AG04450 (cell line): ENCODE measurements at regions not wholly inside any gene's neighbourhood (a gene's known extent, or its start where the extent isn't known, plus 50 kb on each side); places are given as distances from the start of the nearest gene placed in this dataset.
"Not testable (repeated sequence)": the region's sequence is repeated elsewhere in the genome, so short reads cannot be mapped to it uniquely, and the experiment has no call there.

Experiments
- CTCF ChIA-PET: fragments of 300-600, 350-600 bp; formaldehyde crosslinking; extraction: SDS; loops from one replicate; lab custom pipeline; 2022; ENCODE audit warnings: antibody characterized with exemption, inconsistent platforms; lab: Charles Lee
- POLR2A ChIA-PET: fragments of 350-600 bp; formaldehyde crosslinking; extraction: SDS; loops from one replicate; lab custom pipeline; 2021; ENCODE audit warnings: antibody characterized with exemption, inconsistent platforms; lab: Yijun Ruan, JAX
- DNase-seq: peaks from one replicate; pipeline ENCODE4 v3.0.0-alpha.2; 2011; ENCODE audit warnings: low read depth, low spot score
- H3K27ac ChIP-seq: one replicate; pipeline ENCODE4 v1.5.1; 2012; ENCODE audit warnings: low read depth, low read length, control low read depth
- H3K27me3 ChIP-seq: one replicate; pipeline ENCODE4 v1.6.0; 2012; ENCODE audit warnings: low read length; ENCODE audit not compliant: control insufficient read depth, insufficient read depth
- H3K4me3 ChIP-seq: 2 replicates; pipeline ENCODE4 v1.5.1; 2011; ENCODE audit warnings: mild to moderate bottlenecking, low read depth, low read length, control low read depth
- H3K9me3 ChIP-seq: 2 replicates; pipeline ENCODE4 v1.5.1; 2012; ENCODE audit warnings: low read length; ENCODE audit not compliant: control insufficient read depth, insufficient read depth
- TF ChIP-seq, protein P1 (sequence below): IDR thresholded peaks from 2 replicates; pipeline ENCODE4 v1.5.1; 2011; ENCODE audit warnings: low read depth, low read length, control low read depth, inconsistent platforms

DNA sequence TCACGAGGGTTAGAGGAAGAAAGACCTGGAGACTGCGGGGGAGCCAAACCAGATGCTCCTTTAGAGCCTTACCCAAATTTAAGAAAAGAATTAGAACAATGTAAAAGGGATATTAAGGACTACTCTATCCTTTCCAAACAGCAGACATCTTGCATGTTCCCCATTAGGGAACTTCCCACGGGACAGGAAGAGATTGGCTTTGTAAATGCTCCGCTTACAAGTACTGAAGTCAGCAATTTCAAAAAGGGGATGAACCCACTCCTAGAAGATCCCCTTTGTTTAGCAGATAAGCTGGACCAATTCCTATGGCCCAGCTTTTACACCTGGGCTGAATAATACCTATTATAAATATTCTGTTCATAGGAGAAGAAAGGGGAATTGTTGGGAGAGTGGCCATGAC, 74.2 kb downstream of the APOBEC1 start:
- TF ChIP-seq, protein P1, sequence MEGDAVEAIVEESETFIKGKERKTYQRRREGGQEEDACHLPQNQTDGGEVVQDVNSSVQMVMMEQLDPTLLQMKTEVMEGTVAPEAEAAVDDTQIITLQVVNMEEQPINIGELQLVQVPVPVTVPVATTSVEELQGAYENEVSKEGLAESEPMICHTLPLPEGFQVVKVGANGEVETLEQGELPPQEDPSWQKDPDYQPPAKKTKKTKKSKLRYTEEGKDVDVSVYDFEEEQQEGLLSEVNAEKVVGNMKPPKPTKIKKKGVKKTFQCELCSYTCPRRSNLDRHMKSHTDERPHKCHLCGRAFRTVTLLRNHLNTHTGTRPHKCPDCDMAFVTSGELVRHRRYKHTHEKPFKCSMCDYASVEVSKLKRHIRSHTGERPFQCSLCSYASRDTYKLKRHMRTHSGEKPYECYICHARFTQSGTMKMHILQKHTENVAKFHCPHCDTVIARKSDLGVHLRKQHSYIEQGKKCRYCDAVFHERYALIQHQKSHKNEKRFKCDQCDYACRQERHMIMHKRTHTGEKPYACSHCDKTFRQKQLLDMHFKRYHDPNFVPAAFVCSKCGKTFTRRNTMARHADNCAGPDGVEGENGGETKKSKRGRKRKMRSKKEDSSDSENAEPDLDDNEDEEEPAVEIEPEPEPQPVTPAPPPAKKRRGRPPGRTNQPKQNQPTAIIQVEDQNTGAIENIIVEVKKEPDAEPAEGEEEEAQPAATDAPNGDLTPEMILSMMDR: no peak
- H3K4me3 ChIP-seq: no peak overlapping the region
- ChIA-PET POLR2A (no interaction called here), CTCF (interaction anchor here (1.1 kb wide), 1 partner anchor 398 kb away, joined by 3 read pairs; no protein-coding TSS in a partner anchor)
- no peak for DNase-seq
- H3K27me3 ChIP-seq: no peaks in the 10 kb centered on the region
- H3K9me3 ChIP-seq: no peaks in the 10 kb centered on the region; the same call in 1 of the 2 replicates
- H3K27ac ChIP-seq: no peak overlapping the region

DNA sequence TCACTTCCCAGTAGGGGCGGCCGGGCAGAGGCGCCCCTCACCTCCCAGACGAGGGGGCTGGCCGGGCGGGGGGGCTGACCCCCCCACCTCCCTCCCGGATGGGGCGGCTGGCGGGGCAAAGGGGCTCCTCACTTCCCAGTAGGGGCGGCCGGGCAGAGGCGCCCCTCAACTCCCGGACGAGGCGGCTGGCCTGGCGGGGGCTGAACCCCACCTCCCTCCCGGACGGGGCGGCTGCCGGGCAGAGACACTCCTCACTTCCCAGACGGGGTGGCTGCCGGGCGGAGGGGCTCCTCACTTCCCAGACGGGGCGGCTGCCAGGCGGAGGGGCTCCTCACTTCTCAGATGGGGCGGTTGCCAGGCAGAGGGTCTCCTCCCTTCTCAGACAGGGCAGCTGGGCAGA, 75.6 kb downstream of the APOBEC1 start:
- H3K9me3 ChIP-seq, POLR2A ChIA-PET, CTCF ChIA-PET, H3K27ac ChIP-seq, DNase-seq, H3K27me3 ChIP-seq, H3K4me3 ChIP-seq: not testable (repeated sequence)

DNA sequence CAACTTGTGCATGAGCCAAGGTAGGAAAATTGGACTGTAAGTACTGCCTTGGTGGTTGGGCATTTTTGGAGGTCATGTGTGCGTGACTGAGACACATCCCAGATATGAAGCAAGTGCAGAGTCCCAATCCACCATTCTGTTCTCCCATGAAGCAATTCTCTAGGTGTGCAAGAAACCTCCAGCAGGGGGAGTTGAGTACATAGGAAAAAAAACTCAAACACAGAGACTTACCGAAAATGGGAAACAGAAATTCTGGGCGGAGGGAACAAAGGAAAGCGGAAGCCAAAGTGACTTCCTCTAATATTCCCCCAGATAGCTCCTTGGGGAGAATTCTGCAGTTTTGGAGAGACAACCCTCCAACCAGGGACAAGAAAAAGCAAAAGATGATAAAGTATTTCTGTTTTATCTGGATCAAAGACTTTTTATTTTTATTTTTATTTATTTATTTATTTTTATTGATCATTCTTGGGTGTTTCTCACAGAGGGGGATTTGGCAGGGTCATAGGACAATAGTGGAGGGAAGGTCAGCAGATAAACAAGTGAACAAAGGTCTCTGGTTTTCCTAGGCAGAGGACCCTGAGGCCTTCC, 76.9 kb downstream of the APOBEC1 start:
- H3K9me3 ChIP-seq, H3K27me3 ChIP-seq, DNase-seq, H3K4me3 ChIP-seq, H3K27ac ChIP-seq, POLR2A ChIA-PET: not testable (repeated sequence)
- TF ChIP-seq, protein P1: peak; percentile 54
- CTCF ChIA-PET: interaction anchor here (0.7 to 1.0 kb wide), 2 partner anchors 9 to 53 kb away, joined by 3 read pairs; no protein-coding TSS in a partner anchor

DNA sequence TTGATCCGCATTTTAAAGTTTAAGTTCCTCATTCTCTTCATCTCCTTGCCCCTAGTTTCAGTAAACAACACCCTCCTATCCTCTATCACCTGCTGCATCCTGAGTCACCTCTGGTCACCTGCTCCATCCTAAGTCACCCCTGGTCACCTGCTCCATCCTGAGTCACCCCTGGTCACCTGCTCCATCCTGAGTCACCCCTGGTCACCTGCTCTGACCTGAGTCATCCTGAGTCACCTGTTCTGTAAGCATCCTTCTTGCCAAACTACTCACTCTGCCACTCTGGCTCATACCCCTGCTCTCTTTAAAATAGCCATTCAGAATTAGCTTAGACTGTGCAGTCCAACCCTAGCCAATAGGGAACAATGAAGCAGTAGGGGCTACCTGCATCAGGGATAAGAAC, 80.6 kb upstream of the CD163 start:
- H3K9me3 ChIP-seq, H3K27ac ChIP-seq, CTCF ChIA-PET, H3K4me3 ChIP-seq, POLR2A ChIA-PET, H3K27me3 ChIP-seq, DNase-seq: not testable (repeated sequence)

DNA sequence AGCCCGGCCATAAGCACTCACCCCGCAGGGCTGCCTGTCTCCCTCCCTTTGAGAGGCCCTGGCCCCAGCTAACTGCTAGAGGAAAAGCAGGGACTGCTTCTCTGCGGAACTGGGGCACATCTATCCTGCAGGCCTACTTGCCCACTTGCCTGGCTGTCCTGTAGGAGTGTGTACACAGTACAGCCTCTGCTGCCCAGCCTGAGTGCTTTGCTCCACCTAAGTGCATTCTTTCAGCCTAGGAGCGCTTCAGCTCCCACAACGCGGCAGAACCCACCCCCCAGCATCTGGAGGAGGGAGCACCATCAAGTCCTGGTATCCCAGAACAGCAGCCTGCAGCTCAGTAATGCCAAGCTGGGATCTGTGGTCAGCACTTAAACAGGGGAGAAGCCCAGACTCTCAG, 79.9 kb upstream of the CD163 start:
- ChIA-PET CTCF (no interaction called here), POLR2A (no interaction called here)
- TF ChIP-seq, protein P1: no peak
- Histone ChIP-seq H3K27ac (no peak overlapping the region), H3K27me3 (no peaks in the 10 kb centered on the region), H3K9me3 (no peaks in the 10 kb centered on the region), H3K4me3 (no peak overlapping the region)
- DNase-seq: no peak

DNA sequence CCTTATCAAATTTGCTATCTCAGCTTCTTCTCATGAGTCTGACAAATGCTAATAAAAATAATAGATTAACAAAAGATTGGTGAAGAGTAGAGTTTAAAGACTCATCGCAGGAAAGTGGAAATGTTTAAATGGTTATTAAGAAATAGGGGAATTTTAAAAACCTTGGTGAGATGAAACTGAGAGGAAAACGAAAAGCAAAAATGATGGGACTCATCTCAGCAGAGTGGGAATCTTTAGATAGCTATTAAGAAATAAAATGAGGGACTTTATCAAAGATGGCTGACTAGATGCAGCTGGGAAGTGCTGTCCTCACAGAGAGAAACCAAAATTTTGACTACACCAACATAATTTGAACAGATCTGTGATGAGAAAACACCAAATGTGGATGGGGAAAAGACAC, 79.2 kb upstream of the CD163 start:
- ChIA-PET CTCF (no interaction called here), POLR2A (no interaction called here)
- Histone ChIP-seq H3K27ac (no peak overlapping the region), H3K27me3 (no peaks in the 10 kb centered on the region), H3K9me3 (no peaks in the 10 kb centered on the region), H3K4me3 (no peak overlapping the region)
- TF ChIP-seq, protein P1: no peak
- no peak for DNase-seq
